ENCODE measurements at regions not wholly inside any gene's neighbourhood (a gene's known extent, or its start where the extent isn't known, plus 50 kb on each side); places are given as distances from the start of the nearest gene placed in this dataset.

DNA sequence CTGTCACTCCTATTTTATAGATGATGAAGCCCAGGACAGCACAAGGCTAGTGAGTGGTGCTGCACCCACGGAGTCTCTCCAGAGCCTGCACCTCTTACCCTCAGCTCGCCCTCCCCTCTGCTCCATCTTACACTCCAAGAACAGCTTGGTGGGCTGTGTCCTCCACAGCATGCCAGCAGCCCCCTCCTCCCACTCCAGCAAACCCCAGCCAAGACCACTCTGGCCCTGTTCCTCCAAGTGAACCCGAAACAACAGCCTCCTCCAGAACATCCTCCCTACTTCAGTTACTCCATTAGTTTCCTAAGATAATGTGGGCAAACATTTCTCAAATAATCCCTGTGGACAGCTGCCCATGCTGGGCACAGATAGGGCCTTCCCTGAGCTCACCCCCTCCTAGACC is 62.7 kb upstream of the KLF7 start:
- Histone ChIP-seq H4K20me1 (ENCODE audit: insufficient read depth) (no peaks in the 10 kb centered on the region), H3F3A (replicated peaks; ENCODE audit: insufficient read depth) (no peaks in the 10 kb centered on the region), H3K9me2 (no peaks in the 10 kb centered on the region), H3K27ac (ENCODE audit: low read depth in 2 of 2, low read length in 1 of 2) (no peak overlapping the region), H3K9ac (no peak overlapping the region), H3K4me1 (ENCODE audit: control insufficient read depth in 1 of 2, insufficient read depth in 2 of 2, low read depth in 1 of 2, low read length in 1 of 2) (peaks cover 5 to 13% of the 10 kb centered on the region in 2 experiments; a peak in 3 of 4 replicates), H3K9me3 (no peaks in the 10 kb centered on the region), H3K4me2 (no peak overlapping the region), H3K79me2 (ENCODE audit: insufficient read depth) (no peaks in the 10 kb centered on the region), H3K4me3 (ENCODE audit: low read depth in 2 of 2, low read length in 1 of 2) (no peak overlapping the region), H3K27me3 (ENCODE audit: insufficient read depth) (no peaks in the 10 kb centered on the region), H3K36me3 (replicated peaks in 1 of 2; ENCODE audit: control insufficient read depth in 1 of 2, insufficient read depth in 2 of 2, low read length in 1 of 2) (no peaks in the 10 kb centered on the region), H2AFZ (ENCODE audit: low read depth) (no peak overlapping the region)
- WGBS (ENCODE audit: low lambda C conversion rate) = 89% methylated on average over 3 of the region's 3 CpGs
- DNase-seq = no peak
- TF ChIP-seq MXI1 (IDR thresholded peaks at IDR 0.05; ENCODE audit: low read depth, low read length) = no peak
- TF ChIP-seq, protein P1, sequence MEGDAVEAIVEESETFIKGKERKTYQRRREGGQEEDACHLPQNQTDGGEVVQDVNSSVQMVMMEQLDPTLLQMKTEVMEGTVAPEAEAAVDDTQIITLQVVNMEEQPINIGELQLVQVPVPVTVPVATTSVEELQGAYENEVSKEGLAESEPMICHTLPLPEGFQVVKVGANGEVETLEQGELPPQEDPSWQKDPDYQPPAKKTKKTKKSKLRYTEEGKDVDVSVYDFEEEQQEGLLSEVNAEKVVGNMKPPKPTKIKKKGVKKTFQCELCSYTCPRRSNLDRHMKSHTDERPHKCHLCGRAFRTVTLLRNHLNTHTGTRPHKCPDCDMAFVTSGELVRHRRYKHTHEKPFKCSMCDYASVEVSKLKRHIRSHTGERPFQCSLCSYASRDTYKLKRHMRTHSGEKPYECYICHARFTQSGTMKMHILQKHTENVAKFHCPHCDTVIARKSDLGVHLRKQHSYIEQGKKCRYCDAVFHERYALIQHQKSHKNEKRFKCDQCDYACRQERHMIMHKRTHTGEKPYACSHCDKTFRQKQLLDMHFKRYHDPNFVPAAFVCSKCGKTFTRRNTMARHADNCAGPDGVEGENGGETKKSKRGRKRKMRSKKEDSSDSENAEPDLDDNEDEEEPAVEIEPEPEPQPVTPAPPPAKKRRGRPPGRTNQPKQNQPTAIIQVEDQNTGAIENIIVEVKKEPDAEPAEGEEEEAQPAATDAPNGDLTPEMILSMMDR (IDR thresholded peaks at IDR 0.05) = no peak
- TF ChIP-seq, protein P2, sequence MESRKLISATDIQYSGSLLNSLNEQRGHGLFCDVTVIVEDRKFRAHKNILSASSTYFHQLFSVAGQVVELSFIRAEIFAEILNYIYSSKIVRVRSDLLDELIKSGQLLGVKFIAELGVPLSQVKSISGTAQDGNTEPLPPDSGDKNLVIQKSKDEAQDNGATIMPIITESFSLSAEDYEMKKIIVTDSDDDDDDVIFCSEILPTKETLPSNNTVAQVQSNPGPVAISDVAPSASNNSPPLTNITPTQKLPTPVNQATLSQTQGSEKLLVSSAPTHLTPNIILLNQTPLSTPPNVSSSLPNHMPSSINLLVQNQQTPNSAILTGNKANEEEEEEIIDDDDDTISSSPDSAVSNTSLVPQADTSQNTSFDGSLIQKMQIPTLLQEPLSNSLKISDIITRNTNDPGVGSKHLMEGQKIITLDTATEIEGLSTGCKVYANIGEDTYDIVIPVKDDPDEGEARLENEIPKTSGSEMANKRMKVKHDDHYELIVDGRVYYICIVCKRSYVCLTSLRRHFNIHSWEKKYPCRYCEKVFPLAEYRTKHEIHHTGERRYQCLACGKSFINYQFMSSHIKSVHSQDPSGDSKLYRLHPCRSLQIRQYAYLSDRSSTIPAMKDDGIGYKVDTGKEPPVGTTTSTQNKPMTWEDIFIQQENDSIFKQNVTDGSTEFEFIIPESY (IDR thresholded peaks at IDR 0.05; ENCODE audit: borderline replicate concordance, low read depth) = no peak
- TF ChIP-seq, protein P3, sequence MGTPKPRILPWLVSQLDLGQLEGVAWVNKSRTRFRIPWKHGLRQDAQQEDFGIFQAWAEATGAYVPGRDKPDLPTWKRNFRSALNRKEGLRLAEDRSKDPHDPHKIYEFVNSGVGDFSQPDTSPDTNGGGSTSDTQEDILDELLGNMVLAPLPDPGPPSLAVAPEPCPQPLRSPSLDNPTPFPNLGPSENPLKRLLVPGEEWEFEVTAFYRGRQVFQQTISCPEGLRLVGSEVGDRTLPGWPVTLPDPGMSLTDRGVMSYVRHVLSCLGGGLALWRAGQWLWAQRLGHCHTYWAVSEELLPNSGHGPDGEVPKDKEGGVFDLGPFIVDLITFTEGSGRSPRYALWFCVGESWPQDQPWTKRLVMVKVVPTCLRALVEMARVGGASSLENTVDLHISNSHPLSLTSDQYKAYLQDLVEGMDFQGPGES (IDR thresholded peaks at IDR 0.05; ENCODE audit: low read depth, low read length) = no peak
- no peak for TF ChIP-seq EZH2phosphoT487 (IDR thresholded peaks at IDR 0.05; ENCODE audit: borderline replicate concordance, low read depth)
- TF ChIP-seq FOSL2 (IDR thresholded peaks at IDR 0.05; ENCODE audit: borderline replicate concordance, low read depth) = no peak
- no peak for TF ChIP-seq RAD21 (IDR thresholded peaks at IDR 0.05; ENCODE audit: low read length)
- TF ChIP-seq, protein P4, sequence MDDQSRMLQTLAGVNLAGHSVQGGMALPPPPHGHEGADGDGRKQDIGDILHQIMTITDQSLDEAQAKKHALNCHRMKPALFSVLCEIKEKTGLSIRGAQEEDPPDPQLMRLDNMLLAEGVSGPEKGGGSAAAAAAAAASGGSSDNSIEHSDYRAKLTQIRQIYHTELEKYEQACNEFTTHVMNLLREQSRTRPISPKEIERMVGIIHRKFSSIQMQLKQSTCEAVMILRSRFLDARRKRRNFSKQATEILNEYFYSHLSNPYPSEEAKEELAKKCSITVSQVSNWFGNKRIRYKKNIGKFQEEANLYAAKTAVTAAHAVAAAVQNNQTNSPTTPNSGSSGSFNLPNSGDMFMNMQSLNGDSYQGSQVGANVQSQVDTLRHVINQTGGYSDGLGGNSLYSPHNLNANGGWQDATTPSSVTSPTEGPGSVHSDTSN (IDR thresholded peaks at IDR 0.05) = no peak
- TF ChIP-seq, protein P5, sequence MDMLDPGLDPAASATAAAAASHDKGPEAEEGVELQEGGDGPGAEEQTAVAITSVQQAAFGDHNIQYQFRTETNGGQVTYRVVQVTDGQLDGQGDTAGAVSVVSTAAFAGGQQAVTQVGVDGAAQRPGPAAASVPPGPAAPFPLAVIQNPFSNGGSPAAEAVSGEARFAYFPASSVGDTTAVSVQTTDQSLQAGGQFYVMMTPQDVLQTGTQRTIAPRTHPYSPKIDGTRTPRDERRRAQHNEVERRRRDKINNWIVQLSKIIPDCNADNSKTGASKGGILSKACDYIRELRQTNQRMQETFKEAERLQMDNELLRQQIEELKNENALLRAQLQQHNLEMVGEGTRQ (IDR thresholded peaks at IDR 0.05; ENCODE audit: borderline replicate concordance, low read depth, low read length) = no peak
- TF ChIP-seq, protein P6, sequence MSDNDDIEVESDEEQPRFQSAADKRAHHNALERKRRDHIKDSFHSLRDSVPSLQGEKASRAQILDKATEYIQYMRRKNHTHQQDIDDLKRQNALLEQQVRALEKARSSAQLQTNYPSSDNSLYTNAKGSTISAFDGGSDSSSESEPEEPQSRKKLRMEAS (IDR thresholded peaks at IDR 0.05; ENCODE audit: low read depth) = no peak
- CTCF ChIA-PET = interaction anchor here (1.2 kb wide), 1 partner anchor 14 kb away, joined by 3 read pairs; no protein-coding TSS in a partner anchor
- POLR2A ChIA-PET = interaction anchor here (1.4 kb wide), 1 partner anchor 62 kb away, joined by 5 read pairs; the partner anchor contains the start of gene KLF7
